PC-3 (cell line): ENCODE measurements at regions not wholly inside any gene's neighbourhood (a gene's known extent, or its start where the extent isn't known, plus 50 kb on each side); places are given as distances from the start of the nearest gene placed in this dataset.

Source experiments
- ATAC-seq: fragments of 200-7000 bp; cut with Tn5 transposase; 2 replicates; pipeline ENCODE4 v1.9.1; 2020; ENCODE audit warnings: mild to moderate bottlenecking, moderate library complexity
- BruUV-seq: library from RNA; stranded (reverse); fragments of 400-500 nt; replicated peaks from 2 replicates; lab custom pipeline; 2021; lab: Mats Ljungman, UMichigan
- CTCF ChIA-PET: fragments of 300-600 bp; sonication (Branson Sonifier 250); formaldehyde crosslinking; loops from one replicate; lab custom pipeline; 2022; ENCODE audit warnings: antibody characterized with exemption; lab: Charles Lee
- POLR2A ChIA-PET: fragments of 300-600 bp; sonication (Branson Sonifier 250); formaldehyde crosslinking; loops from one replicate; lab custom pipeline; 2022; ENCODE audit warnings: antibody characterized with exemption; ENCODE audit not compliant: unreplicated experiment; lab: Charles Lee
- DNase-seq: peaks from one replicate; pipeline ENCODE4 v3.0.0-alpha.2; 2015
- H2AFZ ChIP-seq: fragments of 300-600 bp; sonication (generic); 2 replicates; pipeline ENCODE4 v1.6.0; 2016; ENCODE audit warnings: antibody characterized with exemption, low read length
- H3F3A ChIP-seq: fragments of 300-600 bp; sonication (generic); one replicate; pipeline ENCODE4 v1.6.0; 2017; ENCODE audit warnings: antibody characterized with exemption, low read length, control low read depth, mild to moderate bottlenecking; ENCODE audit not compliant: unreplicated experiment
- H3K27ac ChIP-seq: fragments of 300-600 bp; sonication (generic); 2 replicates; pipeline ENCODE4 v1.5.1; 2016; ENCODE audit warnings: mild to moderate bottlenecking, low read length
- H3K27me3 ChIP-seq: fragments of 300-600 bp; sonication (generic); 2 replicates; pipeline ENCODE4 v1.6.1; 2016; ENCODE audit warnings: low read length, mixed read lengths
- H3K36me3 ChIP-seq: fragments of 300-600 bp; sonication (generic); 2 replicates; pipeline ENCODE4 v1.6.1; 2016; ENCODE audit warnings: low read depth, mixed run types, low read length, mixed read lengths
- H3K4me1 ChIP-seq: fragments of 300-600 bp; sonication (generic); 2 replicates; pipeline ENCODE4 v1.5.1; 2016; ENCODE audit warnings: low read length; ENCODE audit not compliant: insufficient read depth
- H3K4me2 ChIP-seq: fragments of 300-600 bp; sonication (generic); 2 replicates; pipeline ENCODE4 v1.6.0; 2016; ENCODE audit warnings: low read length
- H3K4me3 ChIP-seq: fragments of 300-600 bp; sonication (generic); 2 replicates; pipeline ENCODE4 v1.5.1; 2016; ENCODE audit warnings: mild to moderate bottlenecking, low read length, mixed read lengths
- H3K79me2 ChIP-seq: fragments of 300-600 bp; sonication (generic); 2 replicates; pipeline ENCODE4 v1.6.1; 2017; ENCODE audit warnings: low read length, mixed read lengths
- H3K9ac ChIP-seq: fragments of 300-600 bp; sonication (generic); 2 replicates; pipeline ENCODE4 v1.6.0; 2016; ENCODE audit warnings: mild to moderate bottlenecking, low read length
- H3K9me2 ChIP-seq: fragments of 300-600 bp; sonication (generic); replicated peaks from 2 replicates; pipeline ENCODE4 v1.6.1; 2016; ENCODE audit warnings: mixed run types, low read length, mixed read lengths
- H3K9me3 ChIP-seq: fragments of 300-600 bp; sonication (generic); 2 replicates; pipeline ENCODE4 v1.6.1; 2016; ENCODE audit warnings: low read length, mixed read lengths
- H4K20me1 ChIP-seq: fragments of 300-600 bp; sonication (generic); 2 replicates; pipeline ENCODE4 v1.6.1; 2016; ENCODE audit warnings: low read length, mixed read lengths
- CTCF ChIP-seq: fragments of 300-600 bp; sonication (generic); conservative IDR thresholded peaks from 2 replicates; pipeline ENCODE4 v1.5.1; 2017; ENCODE audit warnings: antibody characterized with exemption, low read depth, mild to moderate bottlenecking, low read length
- EZH2 ChIP-seq: fragments of 300-600 bp; sonication (generic); IDR thresholded peaks from one replicate; pipeline ENCODE4 v1.6.1; 2017; ENCODE audit warnings: antibody characterized with exemption, mild to moderate bottlenecking, low read length; ENCODE audit not compliant: unreplicated experiment
- EZH2phosphoT487 ChIP-seq: fragments of 300-600 bp; sonication (generic); IDR thresholded peaks from 2 replicates; pipeline ENCODE4 v1.6.1; 2018; ENCODE audit warnings: mild to moderate bottlenecking, antibody characterized with exemption, low read length, borderline replicate concordance
- intact Hi-C: fragments of 100-400 bp; cut with micrococcal nuclease; formaldehyde crosslinking; loops from 2 replicates; pipeline ENCODE4 v1.9.0; 2023

GRCh38 chr12:81022531-81022930 lies 55.3 kb upstream of the ACSS3 start:
- Histone ChIP-seq H3K9me2 (no peaks in the 10 kb centered on the region), H3K27me3 (no peaks in the 10 kb centered on the region), H3K4me3 (no peak overlapping the region), H2AFZ (no peak overlapping the region), H3K27ac (no peak overlapping the region), H3K9ac (no peak overlapping the region), H3K4me2 (no peak overlapping the region), H3K79me2 (no peaks in the 10 kb centered on the region), H3K4me1 (no peaks in the 10 kb centered on the region), H4K20me1 (no peaks in the 10 kb centered on the region), H3K9me3 (no peaks in the 10 kb centered on the region), H3F3A (no peaks in the 10 kb centered on the region), H3K36me3 (no peaks in the 10 kb centered on the region)
- intact Hi-C loops = no loop called here
- no peak for TF ChIP-seq EZH2
- TF ChIP-seq CTCF = no peak
- TF ChIP-seq EZH2phosphoT487 = no peak
- POLR2A ChIA-PET = no interaction called here
- no peak for ATAC-seq
- BruUV-seq = no TSS peak
- CTCF ChIA-PET = no interaction called here
- no peak for DNase-seq

GRCh38 chr12:81021834-81022233 lies 56.0 kb upstream of the ACSS3 start:
- intact Hi-C loops = no loop called here
- DNase-seq = no peak
- Histone ChIP-seq H2AFZ (no peak overlapping the region), H3K4me2 (no peak overlapping the region), H3K4me1 (no peaks in the 10 kb centered on the region), H3K4me3 (no peak overlapping the region), H3F3A (no peaks in the 10 kb centered on the region), H3K27me3 (no peaks in the 10 kb centered on the region), H4K20me1 (no peaks in the 10 kb centered on the region), H3K9me2 (no peaks in the 10 kb centered on the region), H3K9ac (no peak overlapping the region), H3K27ac (no peak overlapping the region), H3K36me3 (no peaks in the 10 kb centered on the region), H3K79me2 (no peaks in the 10 kb centered on the region), H3K9me3 (no peaks in the 10 kb centered on the region)
- no peak for TF ChIP-seq EZH2phosphoT487
- no peak for TF ChIP-seq EZH2
- TF ChIP-seq CTCF = no peak
- no peak for ATAC-seq
- CTCF ChIA-PET = no interaction called here
- POLR2A ChIA-PET = no interaction called here
- no TSS peak for BruUV-seq

- Histone ChIP-seq H3K9me2 (no peaks in the 10 kb centered on the region), H3F3A (no peaks in the 10 kb centered on the region), H3K27ac (no peak overlapping the region), H3K9ac (no peak overlapping the region), H3K4me3 (no peak overlapping the region), H3K36me3 (no peaks in the 10 kb centered on the region), H3K4me1 (no peaks in the 10 kb centered on the region), H3K4me2 (no peak overlapping the region), H4K20me1 (no peaks in the 10 kb centered on the region), H3K9me3 (no peaks in the 10 kb centered on the region), H3K79me2 (no peaks in the 10 kb centered on the region), H2AFZ (no peak overlapping the region), H3K27me3 (no peaks in the 10 kb centered on the region)
- POLR2A ChIA-PET = no interaction called here
- CTCF ChIA-PET = no interaction called here
- no TSS peak for BruUV-seq
- TF ChIP-seq EZH2phosphoT487 (no peak), CTCF (no peak), EZH2 (no peak)
- intact Hi-C loops = no loop called here
- ATAC-seq (no peak), DNase-seq (no peak)
Observed at GRCh38 chr12:81021131-81021748, 56.6 kb upstream of the ACSS3 start.
